Progenitor cell of endocrine pancreas (in vitro differentiated cells): ENCODE measurements at regions not wholly inside any gene's neighbourhood (a gene's known extent, or its start where the extent isn't known, plus 50 kb on each side); places are given as distances from the start of the nearest gene placed in this dataset.

Experiments
- DNase-seq: peaks from one replicate; pipeline ENCODE4 v3.0.0; 2021; ENCODE audit warnings: low spot score; ENCODE audit not compliant: unreplicated experiment
- H3K27ac Mint-ChIP-seq: 2 replicates; pipeline ENCODE4 v1.8.0; 2021; ENCODE audit warnings: mild to moderate bottlenecking, moderate library complexity, mixed read lengths
- H3K27me3 Mint-ChIP-seq: 2 replicates; pipeline ENCODE4 v1.8.0; 2021; ENCODE audit warnings: mixed read lengths
- H3K36me3 Mint-ChIP-seq: 2 replicates; pipeline ENCODE4 v1.8.0; 2022; ENCODE audit warnings: mixed read lengths; ENCODE audit not compliant: insufficient read depth
- H3K4me1 Mint-ChIP-seq: 2 replicates; pipeline ENCODE4 v1.8.0; 2021; ENCODE audit warnings: low read depth, mixed read lengths
- H3K4me3 Mint-ChIP-seq: 2 replicates; pipeline ENCODE4 v1.8.0; 2021; ENCODE audit warnings: low read depth, mild to moderate bottlenecking, moderate library complexity, mixed read lengths
- H3K9me3 Mint-ChIP-seq: 2 replicates; pipeline ENCODE4 v1.8.0; 2021; ENCODE audit warnings: low read depth, mixed read lengths
- CTCF ChIP-seq: fragments of 200-600 bp; sonication (generic); IDR thresholded peaks from one replicate; pipeline ENCODE4 v1.5.0; 2021; ENCODE audit warnings: antibody characterized with exemption, mild to moderate bottlenecking; ENCODE audit not compliant: unreplicated experiment

GRCh38 chr1:215458104-215458503 lies 109.0 kb upstream of the KCTD3 start:
- Mint-ChIP-seq H3K36me3 (no peaks in the 10 kb centered on the region), H3K4me1 (peaks cover 3% of the 10 kb centered on the region), H3K27me3 (peaks cover 2% of the 10 kb centered on the region), H3K9me3 (no peaks in the 10 kb centered on the region), H3K27ac (no peak overlapping the region), H3K4me3 (no peak overlapping the region)
- TF ChIP-seq CTCF, result no peak
- no peak for DNase-seq

- no peak for TF ChIP-seq CTCF
- H3K9me3 Mint-ChIP-seq, result no peaks in the 10 kb centered on the region
- no peaks in the 10 kb centered on the region for H3K27me3 Mint-ChIP-seq
These were observed 108.5 kb upstream of the KCTD3 start for GRCh38 chr1:215458562-215458961.

GRCh38 chr1:215459136-215459535 lies 108.0 kb upstream of the KCTD3 start:
- H3K36me3 Mint-ChIP-seq, result no peaks in the 10 kb centered on the region
- no peaks in the 10 kb centered on the region for H3K9me3 Mint-ChIP-seq
- H3K27me3 Mint-ChIP-seq, result no peaks in the 10 kb centered on the region
- H3K4me1 Mint-ChIP-seq, result peaks cover 3% of the 10 kb centered on the region
- TF ChIP-seq CTCF, result no peak
- DNase-seq, result no peak
- H3K4me3 Mint-ChIP-seq, result no peak overlapping the region
- H3K27ac Mint-ChIP-seq, result no peak overlapping the region

More at GRCh38 chr1:215458562-215458961, 108.5 kb upstream of the KCTD3 start:
- Mint-ChIP-seq H3K27ac (no peak overlapping the region), H3K4me3 (no peak overlapping the region), H3K4me1 (peaks cover 3% of the 10 kb centered on the region), H3K36me3 (no peaks in the 10 kb centered on the region)
- no peak for DNase-seq

- no peak for TF ChIP-seq CTCF
- Mint-ChIP-seq H3K4me1 (no peaks in the 10 kb centered on the region), H3K27me3 (no peaks in the 10 kb centered on the region), H3K27ac (no peak overlapping the region), H3K36me3 (no peaks in the 10 kb centered on the region), H3K9me3 (no peaks in the 10 kb centered on the region), H3K4me3 (no peak overlapping the region)
- DNase-seq, result no peak
These were observed 100.7 kb upstream of the KCTD3 start for GRCh38 chr1:215466361-215466760.

GRCh38 chr1:215471463-215471862 lies 95.6 kb upstream of the KCTD3 start:
- DNase-seq, result no peak
- Mint-ChIP-seq H3K27me3 (no peaks in the 10 kb centered on the region), H3K9me3 (peaks cover 3% of the 10 kb centered on the region), H3K27ac (no peak overlapping the region), H3K36me3 (no peaks in the 10 kb centered on the region), H3K4me1 (no peaks in the 10 kb centered on the region), H3K4me3 (no peak overlapping the region)
- TF ChIP-seq CTCF, result no peak
